ENCODE measurements at regions not wholly inside any gene's neighbourhood (a gene's known extent, or its start where the extent isn't known, plus 50 kb on each side); places are given as distances from the start of the nearest gene placed in this dataset.

- DNase-seq (ENCODE audit: low spot score) = no peak
- TF ChIP-seq ZNF557 (CRISPR knock-in tag; IDR thresholded peaks at IDR 0.05) (no peak), REPIN1 (CRISPR knock-in tag; IDR thresholded peaks at IDR 0.05; ENCODE audit: borderline replicate concordance, low read depth) (no peak), GMEB2 (CRISPR knock-in tag; IDR thresholded peaks at IDR 0.05; ENCODE audit: low read depth) (no peak), KDM4B (CRISPR knock-in tag; IDR thresholded peaks at IDR 0.05) (no peak), SMAD3 (CRISPR knock-in tag; IDR thresholded peaks at IDR 0.05) (no peak), PAF1 (CRISPR knock-in tag; IDR thresholded peaks at IDR 0.05) (no peak), ELF1 (CRISPR knock-in tag; IDR thresholded peaks at IDR 0.05) (no peak), HNF4A (CRISPR knock-in tag; IDR thresholded peaks at IDR 0.05) (no peak), HMGXB3 (CRISPR knock-in tag; IDR thresholded peaks at IDR 0.05; ENCODE audit: borderline replicate concordance) (no peak), ZNF160 (CRISPR knock-in tag; IDR thresholded peaks at IDR 0.05) (no peak), PHF8 (CRISPR knock-in tag; IDR thresholded peaks at IDR 0.05) (no peak), CHD4 (IDR thresholded peaks at IDR 0.05; ENCODE audit: borderline replicate concordance, low read length) (no peak), FOXP4 (CRISPR knock-in tag; IDR thresholded peaks at IDR 0.05) (no peak)
- WGBS (ENCODE audit: low lambda C conversion rate) = 0% methylated on average over 5 of the region's 5 CpGs
- H3K4me1 ChIP-seq (ENCODE audit: insufficient read depth, low read length) = no peaks in the 10 kb centered on the region
- BruUV-seq (replicated peaks) = no TSS peak
- no peak overlapping the region for H2AFZ ChIP-seq (ENCODE audit: low read length)
- no peaks in the 10 kb centered on the region for H3K36me3 ChIP-seq (replicated peaks in 1 of 2; ENCODE audit: control insufficient read depth in 1 of 2, insufficient read depth in 2 of 2, low read length in 2 of 2)
- in situ Hi-C loops (cut with HindIII; ENCODE audit: extremely low pct_ligation_motif_present, low pct_unique_long_range_greater_than_20kb) = no loop called here
- no peak for ATAC-seq
- H3K27me3 ChIP-seq (ENCODE audit: control insufficient read depth in 1 of 2, insufficient read depth in 2 of 2, low read length in 2 of 2) = no peaks in the 10 kb centered on the region
- no peak for FAIRE-seq
- ChIA-PET POLR2A (no interaction called here), CTCF (ENCODE audit: low intra/inter-chr PET ratio, low total read pairs) (no interaction called here)
- H4K20me1 ChIP-seq (ENCODE audit: insufficient read depth, low read length) = no peaks in the 10 kb centered on the region
- H3K9ac ChIP-seq (ENCODE audit: insufficient read depth, low read depth, low read length) = no peak overlapping the region
- H3K27ac ChIP-seq (ENCODE audit: extremely low read length, insufficient read depth, low read length) = no peak overlapping the region
- H3K9me3 ChIP-seq (ENCODE audit: low read length) = no peaks in the 10 kb centered on the region
- intact Hi-C loops (cut with micrococcal nuclease; ENCODE audit: unreplicated experiment) = no loop called here
- H3K79me2 ChIP-seq (ENCODE audit: insufficient read depth, low read length) = no peaks in the 10 kb centered on the region
- no peak overlapping the region for H3K4me3 ChIP-seq (replicated peaks in 1 of 3; ENCODE audit: insufficient read depth in 1 of 3, low read depth in 2 of 3, low read length in 3 of 3)
- no peak overlapping the region for H3K4me2 ChIP-seq (ENCODE audit: low read depth, low read length)
Measured at GRCh38 chr18:29171892-29172755, 995.2 kb upstream of the CDH2 start.
